ENCODE measurements at regions not wholly inside any gene's neighbourhood (a gene's known extent, or its start where the extent isn't known, plus 50 kb on each side); places are given as distances from the start of the nearest gene placed in this dataset.

GRCh38 chr10:113443141-113443925 is 109.5 kb upstream of the HABP2 start (continued):
- no peak for TF ChIP-seq EZH2phosphoT487 (IDR thresholded peaks at IDR 0.05; ENCODE audit: borderline replicate concordance)
- TF ChIP-seq ZFX (IDR thresholded peaks at IDR 0.05) = no peak
- no peak for TF ChIP-seq SRF (IDR thresholded peaks at IDR 0.05; ENCODE audit: low read depth)

DNA sequence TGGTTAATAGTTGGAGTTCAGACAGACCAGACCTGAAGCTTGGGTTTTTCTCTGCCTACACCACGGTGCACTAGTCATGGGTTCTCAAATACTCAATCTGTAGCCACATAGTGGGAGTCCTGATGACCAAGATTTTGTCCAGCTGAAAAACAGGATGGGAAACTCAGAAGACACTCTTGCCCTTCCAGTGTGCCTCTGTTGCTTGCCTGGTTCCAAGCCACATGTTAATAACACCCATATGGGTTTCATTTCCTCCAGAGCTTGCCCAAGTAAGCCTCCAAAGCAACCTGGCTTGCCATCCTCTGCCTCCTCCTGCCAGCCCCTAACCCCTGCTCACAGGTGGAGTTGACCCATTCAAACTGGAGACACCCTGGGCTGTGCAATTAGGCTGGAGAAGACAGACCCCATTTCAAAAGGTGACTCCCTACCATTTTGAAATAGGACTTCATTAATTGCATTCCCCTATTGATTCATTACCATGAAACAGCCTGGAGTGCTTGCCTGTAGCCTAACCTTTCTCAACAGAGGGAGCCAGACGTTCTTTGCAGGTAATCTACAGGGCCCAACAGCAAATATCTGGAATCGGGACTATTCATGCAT is 108.0 kb upstream of the HABP2 start:
- ChIA-PET POLR2A (no interaction called here), CTCF (no interaction called here), RAD21 (ENCODE audit: low non-redundant PET in 1 of 2, low total read pairs in 2 of 2, uncharacterized antibody in 2 of 2, unreplicated experiment in 2 of 2) (no interaction called here)

More for the DNA sequence above, 108.0 kb upstream of the HABP2 start:
- Histone ChIP-seq H3K9me3 (ENCODE audit: control insufficient read depth in 1 of 2, insufficient read depth in 1 of 2, low read depth in 1 of 2, low read length in 2 of 2) (no peaks in the 10 kb centered on the region), H4K20me1 (ENCODE audit: insufficient read depth) (no peaks in the 10 kb centered on the region), H3K4me3 (replicated peaks in 1 of 2; ENCODE audit: low read depth in 1 of 2, low read length in 2 of 2) (no peak overlapping the region), H3K4me1 (ENCODE audit: control insufficient read depth in 1 of 2, insufficient read depth in 2 of 2, low read length in 2 of 2) (no peaks in the 10 kb centered on the region), H3K9ac (ENCODE audit: low read length) (no peak overlapping the region), H3K36me3 (ENCODE audit: control insufficient read depth in 1 of 2, insufficient read depth in 2 of 2, low read length in 2 of 2) (no peaks in the 10 kb centered on the region), H3K79me2 (ENCODE audit: insufficient read depth, low read length) (no peaks in the 10 kb centered on the region), H3K9me2 (ENCODE audit: insufficient read depth) (no peaks in the 10 kb centered on the region), H3K27ac (ENCODE audit: low read depth, low read length) (no peak overlapping the region), H3K4me2 (ENCODE audit: low read length) (no peak overlapping the region), H3K27me3 (ENCODE audit: insufficient read depth, low read length) (peaks cover 28% of the 10 kb centered on the region), H2AFZ (ENCODE audit: low read depth, low read length, poor library complexity, severe bottlenecking) (no peak overlapping the region)
- no peak for TF ChIP-seq ELF1 (IDR thresholded peaks at IDR 0.05; ENCODE audit: borderline replicate concordance, low read depth)
- no peak for TF ChIP-seq SRF (IDR thresholded peaks at IDR 0.05; ENCODE audit: low read depth)
- TF ChIP-seq CEBPB (IDR thresholded peaks at IDR 0.05; ENCODE audit: low read depth) = no peak
- no peak for TF ChIP-seq ZNF274 (IDR thresholded peaks at IDR 0.05; ENCODE audit: low read depth, low read length)
- no peak for TF ChIP-seq EGR1 (IDR thresholded peaks at IDR 0.05; ENCODE audit: low read depth)
- no peak for TF ChIP-seq YY1 (IDR thresholded peaks at IDR 0.05; ENCODE audit: extremely low read depth, insufficient replicate concordance, low read depth, low read length)
- TF ChIP-seq POLR2AphosphoS5 (IDR thresholded peaks at IDR 0.05; ENCODE audit: low read depth, low read length) = no peak
- TF ChIP-seq SP1 (IDR thresholded peaks at IDR 0.05; ENCODE audit: low read depth) = no peak
- no peak for TF ChIP-seq TCF7L2 (IDR thresholded peaks at IDR 0.05; ENCODE audit: borderline replicate concordance, extremely low read depth, insufficient read depth, insufficient read length)
- TF ChIP-seq ZFX (IDR thresholded peaks at IDR 0.05) = no peak
- no peak for TF ChIP-seq JUND (IDR thresholded peaks at IDR 0.05)
- no peak for TF ChIP-seq EZH2phosphoT487 (IDR thresholded peaks at IDR 0.05; ENCODE audit: borderline replicate concordance)
- no peak for TF ChIP-seq CBX3 (IDR thresholded peaks at IDR 0.05; ENCODE audit: low read depth)
- TF ChIP-seq POLR2A (IDR thresholded peaks at IDR 0.05; ENCODE audit: borderline replicate concordance, extremely low read depth, insufficient read depth, insufficient read length) = no peak
- no peak for TF ChIP-seq MAX (IDR thresholded peaks at IDR 0.05)
- TF ChIP-seq REST (IDR thresholded peaks at IDR 0.05; ENCODE audit: low read depth) = no peak
- TF ChIP-seq EZH2 (IDR thresholded peaks at IDR 0.05) = no peak
- TF ChIP-seq FOSL1 (IDR thresholded peaks at IDR 0.05; ENCODE audit: low read depth) = no peak
- ATAC-seq (no peak), DNase-seq (ENCODE audit: low read depth, low spot score) (no peak)
- intact Hi-C loops (cut with micrococcal nuclease) = no loop called here
- BruUV-seq (replicated peaks) = no TSS peak
